ENCODE measurements at regions not wholly inside any gene's neighbourhood (a gene's known extent, or its start where the extent isn't known, plus 50 kb on each side); places are given as distances from the start of the nearest gene placed in this dataset.
A peak's percentile ranks its signal among the peaks of the same experiment; 100 is the strongest.

DNA sequence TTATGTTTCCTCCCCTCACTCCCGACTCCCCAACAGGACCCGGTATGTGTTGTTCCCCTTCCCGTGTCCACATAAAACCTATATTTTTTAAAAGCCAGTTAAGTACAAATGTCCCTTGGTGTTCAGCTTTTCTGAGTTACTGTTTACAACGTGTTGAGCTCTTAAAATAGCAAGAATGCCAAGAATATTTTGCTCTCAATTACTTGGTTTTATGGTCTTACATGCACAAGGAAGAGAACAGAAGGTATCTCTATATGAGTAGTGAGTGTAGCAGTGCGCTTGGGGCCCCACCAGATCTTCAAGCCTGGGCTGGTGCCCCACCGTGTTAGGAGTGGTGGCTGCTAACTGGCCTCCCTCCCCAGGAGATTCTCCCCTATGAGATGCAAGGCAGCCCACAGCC lies 75.3 kb downstream of the RIN2 start:
- DNase-seq (ENCODE audit: low spot score in 2 of 2), result no peak
- no peaks in the 10 kb centered on the region for H3K36me3 ChIP-seq
- intact Hi-C loops (cut with DNase I), result no loop called here
- H3K27me3 ChIP-seq, result no peaks in the 10 kb centered on the region
- no peak overlapping the region for H3K4me3 ChIP-seq
- H3K27ac ChIP-seq, result no peak overlapping the region
- H3K4me1 ChIP-seq, result peaks cover 0 to 5% of the 10 kb centered on the region in 2 donors
- H3K9me3 ChIP-seq, result no peaks in the 10 kb centered on the region
- TF ChIP-seq, protein P1, sequence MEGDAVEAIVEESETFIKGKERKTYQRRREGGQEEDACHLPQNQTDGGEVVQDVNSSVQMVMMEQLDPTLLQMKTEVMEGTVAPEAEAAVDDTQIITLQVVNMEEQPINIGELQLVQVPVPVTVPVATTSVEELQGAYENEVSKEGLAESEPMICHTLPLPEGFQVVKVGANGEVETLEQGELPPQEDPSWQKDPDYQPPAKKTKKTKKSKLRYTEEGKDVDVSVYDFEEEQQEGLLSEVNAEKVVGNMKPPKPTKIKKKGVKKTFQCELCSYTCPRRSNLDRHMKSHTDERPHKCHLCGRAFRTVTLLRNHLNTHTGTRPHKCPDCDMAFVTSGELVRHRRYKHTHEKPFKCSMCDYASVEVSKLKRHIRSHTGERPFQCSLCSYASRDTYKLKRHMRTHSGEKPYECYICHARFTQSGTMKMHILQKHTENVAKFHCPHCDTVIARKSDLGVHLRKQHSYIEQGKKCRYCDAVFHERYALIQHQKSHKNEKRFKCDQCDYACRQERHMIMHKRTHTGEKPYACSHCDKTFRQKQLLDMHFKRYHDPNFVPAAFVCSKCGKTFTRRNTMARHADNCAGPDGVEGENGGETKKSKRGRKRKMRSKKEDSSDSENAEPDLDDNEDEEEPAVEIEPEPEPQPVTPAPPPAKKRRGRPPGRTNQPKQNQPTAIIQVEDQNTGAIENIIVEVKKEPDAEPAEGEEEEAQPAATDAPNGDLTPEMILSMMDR (IDR thresholded peaks at IDR 0.05), result no peak

DNA sequence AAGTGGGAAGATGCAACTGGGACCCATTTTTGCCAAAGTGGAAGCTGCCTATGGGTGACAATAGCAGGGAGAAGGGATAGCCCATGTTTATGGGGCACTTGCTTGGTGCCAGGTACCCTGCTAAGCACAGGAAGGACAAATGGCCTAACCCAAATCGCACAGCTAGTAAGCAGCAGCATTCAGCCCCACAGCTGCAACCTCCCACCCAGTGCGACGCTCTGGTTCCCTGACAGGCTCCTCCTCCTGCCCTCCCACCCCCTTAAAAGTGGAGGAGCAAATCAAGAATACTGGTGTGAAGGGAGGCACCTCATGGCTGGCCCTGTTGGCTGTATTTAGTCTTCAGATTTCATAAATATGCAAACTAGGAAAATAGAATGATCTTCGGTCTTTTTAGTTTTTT lies 76.2 kb downstream of the RIN2 start:
- Histone ChIP-seq H3K4me3 (no peak overlapping the region), H3K27me3 (no peaks in the 10 kb centered on the region), H3K36me3 (no peaks in the 10 kb centered on the region), H3K27ac (no peak overlapping the region), H3K4me1 (peaks cover 0 to 5% of the 10 kb centered on the region in 2 donors), H3K9me3 (no peaks in the 10 kb centered on the region)
- intact Hi-C loops (cut with DNase I), result no loop called here
- no peak for DNase-seq (ENCODE audit: low spot score in 2 of 2)
- TF ChIP-seq, protein P1 (IDR thresholded peaks at IDR 0.05), result no peak

DNA sequence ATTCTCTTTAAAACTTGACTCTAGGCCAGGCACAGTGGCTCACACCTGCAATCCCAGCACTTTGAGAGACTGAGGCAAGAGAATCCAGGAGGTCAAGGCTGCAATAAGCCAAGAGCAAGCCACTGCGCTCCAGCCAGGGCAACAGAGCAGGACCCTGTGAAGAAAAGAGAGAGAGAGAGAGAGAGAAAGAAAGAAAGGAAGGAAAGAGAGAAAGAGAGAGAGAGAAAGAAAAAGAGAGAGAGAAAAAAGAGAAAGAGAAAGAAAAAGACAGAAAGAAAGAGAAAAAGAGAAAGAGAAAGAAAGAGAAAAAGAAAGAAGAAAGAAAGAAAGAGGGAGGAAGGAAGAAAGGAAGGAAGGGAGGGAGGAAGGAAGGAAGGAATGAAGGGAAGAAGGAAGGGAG lies 76.7 kb downstream of the RIN2 start:
- TF ChIP-seq, protein P1 (IDR thresholded peaks at IDR 0.05), result no peak
- no peaks in the 10 kb centered on the region for H3K9me3 ChIP-seq
- H3K27me3 ChIP-seq, result no peaks in the 10 kb centered on the region
- no peak for DNase-seq (ENCODE audit: low spot score in 2 of 2)
- peaks cover 0 to 5% of the 10 kb centered on the region in 2 donors for H3K4me1 ChIP-seq
- no peaks in the 10 kb centered on the region for H3K36me3 ChIP-seq
- no peak overlapping the region for H3K27ac ChIP-seq
- H3K4me3 ChIP-seq, result no peak overlapping the region
- intact Hi-C loops (cut with DNase I), result no loop called here

DNA sequence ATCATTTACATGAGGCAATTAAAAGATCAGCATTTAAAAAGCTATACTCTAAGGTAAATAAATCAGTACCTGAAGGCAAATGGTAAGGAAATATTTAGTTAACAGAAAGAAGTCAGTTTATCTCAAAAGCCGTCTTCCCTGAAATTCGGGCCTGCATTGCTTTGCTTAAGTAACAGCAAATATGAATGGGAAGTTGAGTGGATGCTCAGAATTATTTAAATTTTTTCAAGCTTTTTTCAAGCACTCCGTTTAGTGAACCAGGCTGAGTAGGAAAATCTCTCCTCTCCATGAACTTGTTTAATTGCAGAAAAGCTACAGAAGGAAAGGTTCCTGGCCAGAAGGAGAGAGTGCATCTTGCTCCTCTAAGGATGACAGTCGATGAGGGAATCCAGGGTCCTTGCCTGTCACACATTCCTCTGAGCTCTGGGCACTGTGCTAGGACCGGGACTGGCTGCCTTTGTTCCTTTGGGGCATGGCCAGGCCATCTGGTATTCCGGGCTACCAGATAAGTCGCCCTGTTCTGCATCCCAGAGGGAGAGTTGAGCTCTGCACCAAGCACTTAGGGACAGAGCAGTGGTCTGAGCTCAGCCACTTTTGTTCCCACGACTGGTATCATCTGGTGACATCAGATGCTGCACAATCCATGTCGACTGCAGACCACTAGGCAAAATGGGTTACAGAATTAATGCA lies 77.6 kb downstream of the RIN2 start:
- DNase-seq (ENCODE audit: low spot score in 2 of 2), result peak in 1 of 2 donors; percentile 54
- Histone ChIP-seq H3K27ac (peak overlapping the region; percentile 7 to 27), H3K36me3 (peaks cover 0 to 4% of the 10 kb centered on the region in 2 donors), H3K27me3 (no peaks in the 10 kb centered on the region), H3K9me3 (no peaks in the 10 kb centered on the region), H3K4me1 (peaks cover 0 to 5% of the 10 kb centered on the region in 2 donors), H3K4me3 (no peak overlapping the region)
- intact Hi-C loops (cut with DNase I), result no loop called here
- TF ChIP-seq, protein P1 (IDR thresholded peaks at IDR 0.05), result no peak

DNA sequence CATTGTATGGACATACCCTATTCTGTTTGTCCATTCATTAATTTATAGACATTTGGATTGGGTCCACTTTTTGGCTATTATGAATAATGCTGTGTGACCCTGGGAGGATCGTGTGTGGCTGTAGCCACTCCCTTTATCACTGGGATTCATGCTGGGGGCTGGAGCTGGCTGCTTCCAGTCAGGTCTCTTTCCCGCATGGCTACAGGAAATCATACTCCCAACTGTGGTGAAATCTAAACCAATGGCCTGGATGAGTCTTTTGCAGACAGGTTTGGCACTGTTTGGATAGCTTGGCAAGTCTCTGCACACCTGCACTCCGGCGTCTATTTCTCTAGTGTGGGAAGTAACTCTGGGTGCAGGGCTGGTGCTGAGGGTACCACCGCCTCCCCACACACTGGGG lies 80.4 kb downstream of the RIN2 start:
- intact Hi-C loops (cut with DNase I), result no loop called here
- TF ChIP-seq, protein P1 (IDR thresholded peaks at IDR 0.05), result no peak
- no peak overlapping the region for H3K4me3 ChIP-seq
- no peaks in the 10 kb centered on the region for H3K27me3 ChIP-seq
- peaks cover 0 to 4% of the 10 kb centered on the region in 2 donors for H3K36me3 ChIP-seq
- H3K4me1 ChIP-seq, result peaks cover 0 to 5% of the 10 kb centered on the region in 2 donors
- no peak for DNase-seq (ENCODE audit: low spot score in 2 of 2)
- H3K9me3 ChIP-seq, result peaks cover 0 to 8% of the 10 kb centered on the region in 2 donors
- no peak overlapping the region for H3K27ac ChIP-seq
